DMS 273 (cell line): ENCODE measurements at regions not wholly inside any gene's neighbourhood (a gene's known extent, or its start where the extent isn't known, plus 50 kb on each side); places are given as distances from the start of the nearest gene placed in this dataset.
"Not testable (repeated sequence)": the region's sequence is repeated elsewhere in the genome, so short reads cannot be mapped to it uniquely, and the experiment has no call there.

Source experiments
- DNase-seq: peaks from one replicate; lab custom pipeline; 2025; ENCODE audit not compliant: unreplicated experiment; lab: John Stamatoyannopoulos, UW

GRCh38 chr1:87980494-87980893, 651.8 kb downstream of the LMO4 start:
- no peak for DNase-seq

GRCh38 chr1:87981386-87981785, 652.7 kb downstream of the LMO4 start:
- DNase-seq, result no peak

GRCh38 chr1:87981810-87982209, 653.1 kb downstream of the LMO4 start:
- DNase-seq, result no peak

GRCh38 chr1:87983841-87984240, 655.2 kb downstream of the LMO4 start:
- no peak for DNase-seq

GRCh38 chr1:87985071-87985470, 656.4 kb downstream of the LMO4 start:
- no peak for DNase-seq

- DNase-seq, result no peak
Observed at GRCh38 chr1:87986130-87986866, 657.6 kb downstream of the LMO4 start.

GRCh38 chr1:87989346-87989745, 660.7 kb downstream of the LMO4 start:
- DNase-seq, result no peak

- not testable (repeated sequence) for DNase-seq
Observed at GRCh38 chr1:87992536-87992935, 663.9 kb downstream of the LMO4 start.

- DNase-seq, result no peak
Observed at GRCh38 chr1:87993051-87993450, 664.4 kb downstream of the LMO4 start.

GRCh38 chr1:87999852-88000251, 671.2 kb downstream of the LMO4 start:
- DNase-seq, result no peak

GRCh38 chr1:88001460-88001859, 672.8 kb downstream of the LMO4 start:
- no peak for DNase-seq

GRCh38 chr1:88003255-88003654, 674.6 kb downstream of the LMO4 start:
- DNase-seq, result no peak

GRCh38 chr1:88009916-88010315, 674.2 kb upstream of the PKN2 start:
- no peak for DNase-seq

GRCh38 chr1:88013485-88013884, 670.6 kb upstream of the PKN2 start:
- no peak for DNase-seq

- no peak for DNase-seq
Observed at GRCh38 chr1:88014131-88014530, 669.9 kb upstream of the PKN2 start.

GRCh38 chr1:88016947-88017346, 667.1 kb upstream of the PKN2 start:
- DNase-seq, result no peak

- DNase-seq, result no peak
Observed at GRCh38 chr1:88021529-88021928, 662.5 kb upstream of the PKN2 start.

- DNase-seq, result no peak
Observed at GRCh38 chr1:88022516-88022915, 661.6 kb upstream of the PKN2 start.

- DNase-seq, result peak; percentile 1
Observed at GRCh38 chr1:88029142-88029541, 654.9 kb upstream of the PKN2 start.

GRCh38 chr1:88029899-88030298, 654.2 kb upstream of the PKN2 start:
- no peak for DNase-seq

GRCh38 chr1:88035578-88035977, 648.5 kb upstream of the PKN2 start:
- peak; percentile 69 for DNase-seq

GRCh38 chr1:88036345-88037014, 647.6 kb upstream of the PKN2 start:
- DNase-seq, result no peak

- no peak for DNase-seq
Observed at GRCh38 chr1:88039240-88039639, 644.8 kb upstream of the PKN2 start.
